Transverse colon (tissue), 4 donors: ENCODE measurements at regions not wholly inside any gene's neighbourhood (a gene's known extent, or its start where the extent isn't known, plus 50 kb on each side); places are given as distances from the start of the nearest gene placed in this dataset.

Experiments used
- DNase-seq: peaks from one replicate; pipeline ENCODE4 v3.0.0-alpha.2; 2019
- H3K27ac ChIP-seq, 4 donors: fragments of 200-600 bp; sonication (generic); 2 replicates each; pipeline ENCODE4 v1.5.1; 2016 to 2018; ENCODE audit warnings: inconsistent platforms in 4 of 4
- H3K27me3 ChIP-seq: fragments of 200-600 bp; sonication (generic); 2 replicates; pipeline ENCODE4 v1.5.1; 2017; ENCODE audit warnings: inconsistent platforms
- H3K36me3 ChIP-seq, 4 donors: fragments of 200-600 bp; sonication (generic); 2 replicates each; pipeline ENCODE4 v1.5.1; 2017 to 2019; ENCODE audit warnings: inconsistent platforms in 4 of 4
- H3K4me1 ChIP-seq, 4 donors: fragments of 200-600 bp; sonication (generic); 2 replicates each; pipeline ENCODE4 v1.5.1; 2017 to 2020; ENCODE audit warnings: inconsistent platforms in 4 of 4
- H3K4me3 ChIP-seq, 4 donors: fragments of 200-600 bp; sonication (generic); 1 replicate in 1 of 4; 2 replicates in 3 of 4; pipeline versions ENCODE4 v1.5.1 to v1.6.1; 2017 to 2019; ENCODE audit warnings: inconsistent platforms in 4 of 4
- H3K9me3 ChIP-seq, 2 donors: fragments of 200-600 bp; sonication (generic); 2 replicates each; pipeline ENCODE4 v1.5.1; 2017 to 2019; ENCODE audit warnings: inconsistent platforms in 2 of 2
- CTCF ChIP-seq, 5 experiments: fragments of 200-600 bp in 3 of 5; fragments of 450-650 bp in 2 of 5; sonication (generic) in 3 of 5; IDR thresholded peaks; 1 replicate in 2 of 5; 2 replicates in 3 of 5; pipeline ENCODE4 v1.5.1; 2016 to 2017; ENCODE audit warnings: antibody characterized with exemption in 5 of 5, inconsistent platforms in 3 of 5, mild to moderate bottlenecking in 2 of 5, moderate library complexity in 1 of 5
- EP300 ChIP-seq: sonication (generic); formaldehyde crosslinking; IDR thresholded peaks from one replicate; pipeline ENCODE4 v1.6.1; 2017; ENCODE audit warnings: antibody characterized with exemption, low read depth
- POLR2A ChIP-seq: fragments of 450-650 bp; IDR thresholded peaks from one replicate; pipeline ENCODE4 v1.6.1; 2016; ENCODE audit warnings: antibody characterized with exemption, mild to moderate bottlenecking, moderate library complexity
- POLR2AphosphoS5 ChIP-seq, 3 donors: sonication (generic); formaldehyde crosslinking; IDR thresholded peaks; one replicate each; pipeline ENCODE4 v1.6.1; 2016; ENCODE audit warnings: antibody characterized with exemption in 3 of 3
- WGBS, 2 donors: methylation state at CpG; one replicate each; pipeline ENCODE4 v1.1.5; 2018; ENCODE audit warnings: low coverage in 1 of 2; 5-methylcytosine and 5-hydroxymethylcytosine counted together
- in situ Hi-C, 4 donors: fragments of 200-750 bp; cut with MboI; loops; one replicate each; pipeline versions ENCODE4 v1.15.0 to v1.15.1; 2017; ENCODE audit warnings: low sequenced_read_pairs in 3 of 4, low pct_ligation_motif_present in 1 of 4, low pct_unique_long_range_greater_than_20kb in 1 of 4
- intact Hi-C: fragments of 100-400 bp; cut with DNase I; formaldehyde crosslinking; loops from one replicate; pipeline ENCODE4 v1.15.1; 2023; ENCODE audit warnings: low total_unique reads

- intact Hi-C loops: no loop called here
- DNase-seq: no peak
- in situ Hi-C loops: no loop called here
- Histone ChIP-seq H3K9me3 (no peaks in the 10 kb centered on the region), H3K4me1 (peaks cover 0 to 11% (median 2%) of the 10 kb centered on the region in 4 donors), H3K27ac (no peak overlapping the region), H3K27me3 (no peaks in the 10 kb centered on the region), H3K4me3 (no peak overlapping the region), H3K36me3 (no peaks in the 10 kb centered on the region)
- WGBS, 2 donors: 91 to 93% methylated on average over 3 of the region's 3 CpGs
- TF ChIP-seq POLR2AphosphoS5 (IDR thresholded peaks at IDR 0.05) (no peak), POLR2A (no peak)
These were observed 113.0 kb upstream of the CACUL1 start for GRCh38 chr10:118867768-118868167.

GRCh38 chr10:118868589-118868988 lies 113.8 kb upstream of the CACUL1 start:
- Histone ChIP-seq H3K4me1 (peaks cover 0 to 11% (median 2%) of the 10 kb centered on the region in 4 donors), H3K9me3 (no peaks in the 10 kb centered on the region), H3K4me3 (no peak overlapping the region), H3K27ac (no peak overlapping the region), H3K36me3 (no peaks in the 10 kb centered on the region), H3K27me3 (no peaks in the 10 kb centered on the region)
- no peak for TF ChIP-seq EP300
- TF ChIP-seq POLR2A: no peak
- no peak for TF ChIP-seq POLR2AphosphoS5 (IDR thresholded peaks at IDR 0.05)
- TF ChIP-seq CTCF (IDR thresholded peaks at IDR 0.05): no peak
- intact Hi-C loops: no loop called here
- WGBS, 2 donors: 73 to 86% methylated on average over 1 to 5 of the region's 5 CpGs
- DNase-seq: no peak
- in situ Hi-C loops: no loop called here

- 20 to 47% methylated on average over 2 to 4 of the region's 4 CpGs for WGBS, 2 donors
- no peaks in the 10 kb centered on the region for H3K9me3 ChIP-seq
- intact Hi-C loops: no loop called here
- peaks cover 0 to 11% (median 2%) of the 10 kb centered on the region in 4 donors for H3K4me1 ChIP-seq
- no peak for TF ChIP-seq POLR2AphosphoS5 (IDR thresholded peaks at IDR 0.05)
- no peaks in the 10 kb centered on the region for H3K36me3 ChIP-seq
- no peak overlapping the region for H3K27ac ChIP-seq
- in situ Hi-C loops: no loop called here
- DNase-seq: no peak
- no peak overlapping the region for H3K4me3 ChIP-seq
- no peaks in the 10 kb centered on the region for H3K27me3 ChIP-seq
These were observed 115.9 kb upstream of the CACUL1 start for GRCh38 chr10:118870467-118871243.

- Histone ChIP-seq H3K4me3 (no peak overlapping the region), H3K36me3 (no peaks in the 10 kb centered on the region), H3K27ac (no peak overlapping the region), H3K9me3 (no peaks in the 10 kb centered on the region), H3K4me1 (peaks cover 0 to 11% (median 2%) of the 10 kb centered on the region in 4 donors), H3K27me3 (no peaks in the 10 kb centered on the region)
- TF ChIP-seq CTCF (IDR thresholded peaks at IDR 0.05): no peak
- TF ChIP-seq EP300: no peak
- no peak for TF ChIP-seq POLR2A
- TF ChIP-seq POLR2AphosphoS5 (IDR thresholded peaks at IDR 0.05): no peak
- in situ Hi-C loops (no loop called here), intact Hi-C loops (no loop called here)
- DNase-seq: no peak
- 73 to 100% methylated on average over 2 of the region's 2 CpGs for WGBS, 2 donors
These were observed 116.6 kb upstream of the CACUL1 start for GRCh38 chr10:118871244-118871865.

GRCh38 chr10:118873091-118873737 lies 118.4 kb upstream of the CACUL1 start:
- no peaks in the 10 kb centered on the region for H3K36me3 ChIP-seq
- WGBS, 2 donors: 59 to 100% methylated on average over 1 to 4 of the region's 4 CpGs
- no peak overlapping the region for H3K4me3 ChIP-seq
- H3K9me3 ChIP-seq: no peaks in the 10 kb centered on the region
- TF ChIP-seq CTCF (IDR thresholded peaks at IDR 0.05): no peak
- no peak for TF ChIP-seq POLR2A
- TF ChIP-seq EP300: no peak
- TF ChIP-seq POLR2AphosphoS5 (IDR thresholded peaks at IDR 0.05): no peak
- H3K27me3 ChIP-seq: no peaks in the 10 kb centered on the region
- H3K27ac ChIP-seq: no peak overlapping the region
- intact Hi-C loops: no loop called here
- in situ Hi-C loops: no loop called here
- H3K4me1 ChIP-seq: peaks cover 0 to 11% (median 2%) of the 10 kb centered on the region in 4 donors
- DNase-seq: no peak
